DMS153 treated with DMSO at 0.1 percent for 48 hours (cell line): ENCODE measurements at regions not wholly inside any gene's neighbourhood (a gene's known extent, or its start where the extent isn't known, plus 50 kb on each side); places are given as distances from the start of the nearest gene placed in this dataset.

Experiments
- DNase-seq: peaks from one replicate; lab custom pipeline; 2025; ENCODE audit not compliant: unreplicated experiment; lab: John Stamatoyannopoulos, UW

- DNase-seq, result no peak
Measured at GRCh38 chr5:12419075-12419474, 514.8 kb upstream of the CTNND2 start.

DNA sequence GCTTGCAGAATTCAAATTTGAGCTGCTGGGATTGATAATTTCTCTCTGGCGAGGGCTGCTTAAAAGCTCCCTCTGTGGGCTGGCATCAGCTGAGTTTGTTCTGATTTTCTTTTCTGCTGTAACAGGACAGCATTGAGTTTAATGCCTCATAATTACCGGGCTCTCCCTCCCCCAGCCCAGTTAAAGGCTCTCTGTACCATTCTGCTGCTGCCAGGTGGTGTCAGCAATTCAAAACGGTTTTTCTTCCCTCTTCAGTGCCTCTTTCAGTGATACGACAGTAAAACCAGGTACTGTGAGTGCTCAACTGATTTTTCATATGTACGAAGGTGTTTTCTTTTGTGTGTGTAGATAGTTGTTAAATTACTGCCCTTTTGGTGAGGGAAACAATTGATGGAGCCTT lies 509.3 kb upstream of the CTNND2 start:
- DNase-seq, result no peak

GRCh38 chr5:12413075-12413474 lies 508.8 kb upstream of the CTNND2 start:
- no peak for DNase-seq

DNA sequence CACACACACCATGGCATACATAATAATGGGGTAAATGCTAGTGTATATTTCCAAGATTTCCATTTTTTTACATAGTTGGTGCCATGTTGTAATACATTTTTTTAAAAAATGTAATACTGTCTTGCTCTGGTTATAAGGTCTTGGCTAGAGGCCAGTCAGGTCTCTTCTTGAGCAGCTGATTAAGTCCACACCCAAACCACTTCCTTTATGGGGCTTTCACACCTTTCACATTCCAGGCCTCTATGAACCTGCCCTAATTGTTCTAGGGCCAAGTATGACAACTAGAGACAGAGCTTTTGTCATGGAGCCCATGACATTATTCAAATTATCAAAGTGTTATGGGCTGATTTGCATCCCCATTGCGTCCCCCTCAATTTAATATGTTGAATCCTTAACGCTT lies 495.6 kb upstream of the CTNND2 start:
- no peak for DNase-seq

DNA sequence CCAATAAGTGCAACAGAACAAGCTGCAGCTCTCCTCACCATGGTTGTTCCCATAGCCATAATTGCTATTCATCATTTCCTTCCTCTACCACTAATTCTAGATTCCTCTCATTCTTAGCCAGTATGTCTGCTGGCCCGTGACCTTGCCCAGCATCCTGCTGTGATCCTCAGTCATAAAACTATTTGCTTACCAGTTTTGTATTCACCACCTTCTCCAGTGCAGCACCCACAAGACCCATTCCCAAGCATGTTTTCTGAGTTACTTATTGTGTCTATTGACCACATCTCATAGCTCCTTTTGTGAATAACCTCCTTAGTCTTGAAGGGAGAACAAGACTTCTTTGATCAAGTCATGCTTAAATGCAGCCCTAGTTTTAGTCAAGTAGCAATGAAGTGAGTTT lies 488.0 kb upstream of the CTNND2 start:
- DNase-seq, result no peak

- no peak for DNase-seq
Measured at GRCh38 chr5:12385095-12385494, 480.8 kb upstream of the CTNND2 start.

GRCh38 chr5:12384005-12384404 lies 479.8 kb upstream of the CTNND2 start:
- no peak for DNase-seq

- no peak for DNase-seq
Measured at GRCh38 chr5:12367973-12368372, 463.7 kb upstream of the CTNND2 start.

DNA sequence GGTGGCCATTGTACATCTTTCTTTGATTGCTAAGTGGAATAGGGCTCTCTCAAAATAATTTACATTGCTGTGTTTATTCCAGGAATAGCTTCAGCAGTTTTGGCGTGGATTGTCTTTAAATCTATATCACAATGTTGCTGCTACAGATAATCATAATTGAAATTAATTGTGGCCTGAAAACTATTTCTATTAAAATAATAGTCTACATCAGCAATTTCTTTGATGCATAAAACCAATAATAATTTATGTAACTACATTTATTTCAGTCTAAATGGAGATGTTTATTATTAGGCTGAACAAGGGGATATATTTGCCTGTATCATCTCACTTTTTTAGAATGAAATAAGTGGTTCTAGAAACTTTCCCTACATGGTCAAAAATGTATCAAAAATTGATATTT lies 456.0 kb upstream of the CTNND2 start:
- no peak for DNase-seq

GRCh38 chr5:12358371-12359090 lies 454.3 kb upstream of the CTNND2 start:
- no peak for DNase-seq

- no peak for DNase-seq
Measured at GRCh38 chr5:12357626-12358025, 453.4 kb upstream of the CTNND2 start.

GRCh38 chr5:12354686-12355085 lies 450.4 kb upstream of the CTNND2 start:
- DNase-seq, result no peak

DNA sequence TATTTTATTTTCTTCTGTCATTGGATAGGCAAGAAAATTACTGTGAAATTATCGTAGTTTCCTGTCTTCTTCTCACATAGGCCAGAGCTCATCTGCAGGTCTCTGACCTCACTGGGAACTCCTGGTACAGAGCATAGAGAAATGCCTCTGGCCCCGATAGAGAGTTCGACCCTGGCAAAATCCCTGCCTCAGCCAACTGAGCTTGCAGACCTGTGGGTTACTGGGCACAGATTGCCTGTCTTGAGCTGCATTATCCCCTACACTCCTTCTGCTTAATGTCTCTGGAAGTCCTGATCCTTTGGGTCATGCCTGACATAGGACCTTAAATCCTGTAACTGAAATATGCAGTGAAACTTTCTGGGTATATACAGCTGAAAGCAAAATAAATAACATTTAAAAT lies 439.3 kb upstream of the CTNND2 start:
- DNase-seq, result no peak

DNA sequence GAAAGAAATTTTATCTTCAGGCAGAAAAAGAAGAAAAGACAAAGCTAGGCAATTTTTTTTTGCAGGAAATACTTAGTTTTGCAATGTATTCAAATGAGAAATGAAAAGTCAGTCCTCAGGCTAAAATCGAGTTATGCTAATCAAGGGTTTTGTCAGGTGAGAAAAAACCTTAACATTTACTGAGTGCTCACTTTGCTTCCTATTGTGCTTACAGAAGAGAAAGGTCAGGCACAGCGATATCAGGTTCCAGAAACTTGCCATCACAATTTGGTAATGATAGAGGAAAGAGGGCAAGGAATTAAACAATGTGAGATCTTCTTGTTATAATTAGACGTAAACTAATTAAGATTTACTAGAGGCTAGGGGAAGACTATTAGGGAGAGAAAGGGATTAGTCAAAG lies 431.7 kb upstream of the CTNND2 start:
- DNase-seq, result no peak

GRCh38 chr5:12332480-12332879 lies 428.2 kb upstream of the CTNND2 start:
- no peak for DNase-seq

DNA sequence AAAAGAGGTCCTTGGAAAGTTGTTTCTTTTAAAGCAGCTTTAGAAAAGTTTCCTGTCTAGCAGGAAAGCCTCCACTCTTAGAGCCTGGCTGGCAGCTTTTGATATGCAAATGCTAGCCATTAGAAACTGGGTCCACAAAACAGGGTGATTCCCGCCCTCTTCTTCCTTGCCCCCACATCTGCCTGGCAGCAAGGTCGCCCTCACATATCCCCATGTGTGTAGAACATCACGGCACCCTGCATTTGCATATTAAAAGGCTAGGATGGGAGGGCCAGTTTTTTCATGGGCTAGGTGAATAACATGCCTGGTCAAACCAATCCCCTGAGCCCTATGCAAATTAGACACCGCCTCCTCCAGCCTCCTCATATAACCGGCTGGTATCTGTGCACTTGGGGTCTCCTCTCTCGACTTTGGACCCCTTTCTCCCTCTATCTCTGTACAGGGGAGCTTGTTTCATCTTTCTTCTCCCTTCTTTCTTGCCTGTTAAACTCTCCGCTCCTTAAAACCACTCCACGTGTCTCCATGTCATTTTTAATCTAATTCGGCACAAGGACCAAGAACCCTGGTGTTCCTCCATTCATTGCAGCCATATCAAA lies 426.8 kb upstream of the CTNND2 start:
- no peak for DNase-seq

DNA sequence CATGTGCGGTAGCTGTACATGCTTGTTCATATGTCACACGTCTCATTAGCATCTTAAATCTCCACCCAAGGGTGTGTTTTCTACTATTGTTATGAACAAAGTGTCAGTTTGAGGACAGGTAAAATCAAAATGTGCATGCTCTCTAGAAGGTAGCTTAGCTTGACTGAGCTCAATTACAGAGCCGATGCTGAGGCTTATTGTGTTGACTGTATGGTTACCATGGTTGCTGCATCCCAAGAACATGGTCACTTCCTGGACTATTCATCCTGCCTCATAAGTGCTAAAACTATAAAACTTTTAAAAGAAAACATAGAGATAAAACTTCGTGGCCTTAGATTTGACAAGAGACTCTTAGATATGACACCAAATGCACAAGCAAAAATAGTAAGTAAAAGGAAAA lies 426.1 kb upstream of the CTNND2 start:
- no peak for DNase-seq

- no peak for DNase-seq
Measured at GRCh38 chr5:12323637-12324229, 419.5 kb upstream of the CTNND2 start.

- DNase-seq, result no peak
Measured at GRCh38 chr5:12322042-12322441, 417.8 kb upstream of the CTNND2 start.

DNA sequence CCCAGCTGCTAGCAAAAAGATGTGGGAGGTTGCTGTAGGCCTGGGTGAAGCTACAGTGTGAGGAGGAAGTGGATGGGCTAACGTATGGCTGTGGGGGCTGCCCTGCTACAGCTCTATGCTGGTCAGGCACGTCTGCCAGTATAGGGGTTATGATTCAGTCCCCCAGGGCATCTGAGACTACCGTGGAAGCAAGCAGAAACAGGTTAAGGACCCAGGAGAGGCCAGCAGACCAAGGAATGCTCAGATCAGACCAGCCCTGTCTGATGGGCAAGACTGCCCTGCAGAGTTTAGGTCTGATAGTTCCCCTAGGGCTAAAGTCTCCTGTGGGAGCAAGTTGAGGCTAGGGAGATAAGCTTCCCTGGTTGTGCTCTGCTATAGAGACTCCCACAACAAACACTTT lies 416.1 kb upstream of the CTNND2 start:
- no peak for DNase-seq

DNA sequence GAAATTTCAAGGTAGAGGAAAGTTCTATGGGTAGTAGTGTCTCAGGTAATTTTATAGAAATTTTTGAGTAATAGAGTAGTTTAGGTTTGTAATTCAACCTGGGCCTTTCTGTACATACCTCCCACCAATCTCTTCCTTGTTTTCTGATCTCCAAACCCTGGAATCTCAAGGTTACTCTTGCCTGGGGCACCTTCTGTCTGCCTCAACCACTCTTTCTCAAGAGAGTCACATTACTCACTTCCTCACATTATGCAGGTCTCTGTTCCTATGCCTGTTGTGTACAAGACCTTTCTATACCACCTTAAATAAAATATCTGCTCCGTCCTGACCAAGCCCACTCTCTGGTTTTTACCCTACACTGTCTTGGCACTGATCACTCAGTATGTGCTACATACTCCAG lies 412.6 kb upstream of the CTNND2 start:
- DNase-seq, result no peak

DNA sequence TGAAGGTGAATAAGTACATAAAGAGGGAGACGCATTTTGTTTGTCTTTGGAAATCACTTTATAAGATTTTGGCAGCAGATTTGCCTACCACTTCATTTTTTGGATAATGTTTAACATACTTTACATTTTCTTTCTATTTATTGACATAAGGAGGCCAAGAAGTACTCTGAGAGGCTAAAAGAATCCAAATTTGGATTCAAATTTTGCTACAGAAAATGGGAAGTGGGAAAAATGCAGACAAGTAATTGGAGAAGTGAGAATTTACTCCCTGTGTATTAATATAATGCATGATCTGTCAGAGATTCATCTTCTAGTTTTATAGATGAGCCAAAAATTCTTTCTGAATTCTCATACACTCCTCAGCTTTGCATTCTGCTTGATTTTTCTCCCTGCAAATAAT lies 411.2 kb upstream of the CTNND2 start:
- no peak for DNase-seq

DNA sequence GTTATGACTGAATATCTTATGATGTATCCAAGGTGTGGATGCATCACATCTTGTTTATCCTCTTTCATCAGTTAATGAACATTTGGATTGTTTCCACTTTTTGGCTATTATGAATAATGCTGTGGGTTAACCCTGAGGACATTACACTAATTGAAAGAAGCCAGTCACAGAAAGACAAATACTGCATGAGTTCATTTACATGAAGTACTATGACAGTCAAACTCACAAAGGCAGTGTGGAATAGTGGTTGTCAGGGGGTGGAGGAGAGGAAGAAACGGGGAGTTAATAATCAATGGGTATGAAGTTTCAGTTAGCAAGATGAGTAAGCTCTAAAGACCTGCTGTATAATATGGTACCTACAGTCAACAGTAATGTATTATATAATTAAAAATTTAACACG lies 409.4 kb upstream of the CTNND2 start:
- DNase-seq, result no peak
